HepG2 (cell line): ENCODE measurements at regions not wholly inside any gene's neighbourhood (a gene's known extent, or its start where the extent isn't known, plus 50 kb on each side); places are given as distances from the start of the nearest gene placed in this dataset.

Experiments used
- ATAC-seq: fragments of 200-7000 bp; cut with Tn5 transposase; 3 replicates; pipeline ENCODE4 v1.9.1; 2020; ENCODE audit warnings: mild to moderate bottlenecking, moderate library complexity
- BruUV-seq: library from RNA; stranded (reverse); fragments of 400-500 nt; replicated peaks from 2 replicates; lab custom pipeline; 2021; lab: Mats Ljungman, UMichigan
- CTCF ChIA-PET: fragments of 300-600 bp; formaldehyde crosslinking; extraction: SDS; loops from one replicate; lab custom pipeline; 2021; ENCODE audit warnings: low total read pairs, inconsistent platforms, low intra/inter-chr PET ratio; lab: Yijun Ruan, JAX
- POLR2A ChIA-PET: fragments of 350-600 bp; sonication (Branson Sonifier 250); formaldehyde crosslinking; loops from one replicate; lab custom pipeline; 2020; ENCODE audit warnings: antibody characterized with exemption, inconsistent platforms; lab: Yijun Ruan, JAX
- DNase-seq: peaks from one replicate; pipeline ENCODE4 v3.0.0-alpha.2; 2015; ENCODE audit warnings: low spot score
- FAIRE-seq: peaks from 3 replicates; lab custom pipeline; 2011; peaks lifted over from hg19 to GRCh38; lab: Jason Lieb, UNC
- H2AFZ ChIP-seq: one replicate; pipeline ENCODE4 v1.6.1; 2011; ENCODE audit warnings: low read length, inconsistent platforms
- H3K27ac ChIP-seq: fragments of 300-600 bp; 3 replicates; pipeline ENCODE4 v1.8.0; 2011; ENCODE audit warnings: mixed run types, mild to moderate bottlenecking, mixed read lengths, low read length, inconsistent platforms; ENCODE audit not compliant: insufficient read depth; ENCODE audit errors: extremely low read length
- H3K27me3 ChIP-seq, 2 experiments: fragments of 200-600 bp in 1 of 2; 2 replicates in 1 of 2; 3 replicates in 1 of 2; pipeline versions ENCODE4 v1.6.0 to v1.8.0; 2011; ENCODE audit warnings: low read length in 2 of 2, mild to moderate bottlenecking in 2 of 2, moderate library complexity in 2 of 2, inconsistent platforms in 1 of 2; ENCODE audit not compliant: insufficient read depth in 2 of 2, control insufficient read depth in 1 of 2
- H3K36me3 ChIP-seq, 2 experiments: fragments of 200-600 bp in 1 of 2; replicated peaks in 1 of 2; 2 replicates in 1 of 2; 3 replicates in 1 of 2; pipeline versions ENCODE4 v1.5.1 to v1.8.0; 2011; ENCODE audit warnings: low read length in 2 of 2, inconsistent platforms in 1 of 2; ENCODE audit not compliant: insufficient read depth in 2 of 2, control insufficient read depth in 1 of 2
- H3K4me1 ChIP-seq: 2 replicates; pipeline ENCODE4 v1.5.1; 2012; ENCODE audit warnings: low read length, inconsistent platforms; ENCODE audit not compliant: insufficient read depth
- H3K4me2 ChIP-seq: 2 replicates; pipeline ENCODE4 v1.6.0; 2011; ENCODE audit warnings: low read depth, low read length, inconsistent platforms
- H3K4me3 ChIP-seq, 3 experiments: fragments of 200-600 bp in 1 of 3; sonication (generic), shearing (Covaris generic) in 1 of 3; replicated peaks in 1 of 3; 2 replicates each; pipeline ENCODE4 v1.5.1; 2011 to 2016; ENCODE audit warnings: low read length in 3 of 3, inconsistent platforms in 2 of 3, low read depth in 2 of 3, mild to moderate bottlenecking in 2 of 3, control low read depth in 1 of 3, mixed read lengths in 1 of 3; ENCODE audit not compliant: insufficient read depth in 1 of 3
- H3K79me2 ChIP-seq: one replicate; pipeline ENCODE4 v1.6.1; 2011; ENCODE audit warnings: low read length, inconsistent platforms; ENCODE audit not compliant: insufficient read depth
- H3K9ac ChIP-seq: 2 replicates; pipeline ENCODE4 v1.6.0; 2011; ENCODE audit warnings: mild to moderate bottlenecking, low read depth, low read length, inconsistent platforms; ENCODE audit not compliant: insufficient read depth
- H3K9me3 ChIP-seq: 2 replicates; pipeline ENCODE4 v1.5.1; 2012; ENCODE audit warnings: mild to moderate bottlenecking, low read length
- H4K20me1 ChIP-seq: 2 replicates; pipeline ENCODE4 v1.6.0; 2011; ENCODE audit warnings: inconsistent platforms, mild to moderate bottlenecking, low read length, moderate library complexity; ENCODE audit not compliant: insufficient read depth
- DNMT3B ChIP-seq: conservative IDR thresholded peaks from 2 replicates; pipeline ENCODE4 v1.6.1; 2016; ENCODE audit warnings: missing biosample characterization, control low read depth
- HHEX ChIP-seq: IDR thresholded peaks from 2 replicates; pipeline ENCODE4 v1.6.1; 2016; ENCODE audit warnings: control low read depth
- HIVEP1 ChIP-seq: sonication (generic); formaldehyde crosslinking; IDR thresholded peaks from 2 replicates; pipeline ENCODE4 v1.4.0; 2020; ENCODE audit warnings: mild to moderate bottlenecking, missing genetic modification reagents
- MTA1 ChIP-seq: sonication (generic); formaldehyde crosslinking; IDR thresholded peaks from 2 replicates; pipeline ENCODE4 v1.4.0; 2020; ENCODE audit warnings: missing genetic modification reagents, mild to moderate bottlenecking, borderline replicate concordance
- NFKB2 ChIP-seq: sonication (generic); formaldehyde crosslinking; IDR thresholded peaks from 2 replicates; pipeline ENCODE4 v1.4.0; 2020; ENCODE audit warnings: missing genetic modification reagents, borderline replicate concordance
- NFYC ChIP-seq: IDR thresholded peaks from 2 replicates; pipeline ENCODE4 v1.6.1; 2016; ENCODE audit warnings: missing genetic modification reagents, missing compliant biosample characterization
- SRF ChIP-seq: IDR thresholded peaks from 2 replicates; pipeline ENCODE4 v1.6.1; 2011; ENCODE audit warnings: mild to moderate bottlenecking, low read depth, low read length, moderate library complexity
- ZBTB46 ChIP-seq: sonication (generic); formaldehyde crosslinking; IDR thresholded peaks from 2 replicates; pipeline ENCODE4 v1.4.0; 2020; ENCODE audit warnings: mild to moderate bottlenecking, missing genetic modification reagents, borderline replicate concordance
- ZBTB7A ChIP-seq: sonication (generic); formaldehyde crosslinking; IDR thresholded peaks from 2 replicates; pipeline ENCODE4 v1.8.0; 2022; ENCODE audit warnings: mild to moderate bottlenecking, missing genetic modification reagents
- ZFP41 ChIP-seq: sonication (generic); formaldehyde crosslinking; IDR thresholded peaks from 2 replicates; pipeline ENCODE4 v1.4.0; 2020; ENCODE audit warnings: mild to moderate bottlenecking, missing genetic modification reagents, borderline replicate concordance
- ZNF549 ChIP-seq: sonication (generic); formaldehyde crosslinking; IDR thresholded peaks from 2 replicates; pipeline ENCODE4 v1.5.0; 2020; ENCODE audit warnings: missing genetic modification reagents
- ZNF564 ChIP-seq: sonication (generic); formaldehyde crosslinking; IDR thresholded peaks from 2 replicates; pipeline ENCODE4 v1.8.1; 2023; ENCODE audit warnings: mild to moderate bottlenecking, missing genetic modification reagents
- ZNF646 ChIP-seq: sonication (generic); formaldehyde crosslinking; IDR thresholded peaks from 2 replicates; pipeline ENCODE4 v1.9.0; 2021; ENCODE audit warnings: mild to moderate bottlenecking, missing genetic modification reagents
- ZNF740 ChIP-seq: sonication (generic); formaldehyde crosslinking; IDR thresholded peaks from 2 replicates; pipeline ENCODE4 v1.4.0; 2020; ENCODE audit warnings: missing genetic modification reagents
- WGBS: methylation state at CpG from one replicate; pipeline ENCODE4 v1.1.6; 2017; ENCODE audit warnings: low lambda C conversion rate; 5-methylcytosine and 5-hydroxymethylcytosine counted together
- in situ Hi-C: cut with HindIII; loops from 2 replicates; pipeline ENCODE4 v1.10.0; 2017; ENCODE audit warnings: low pct_unique_long_range_greater_than_20kb; ENCODE audit not compliant: extremely low pct_ligation_motif_present
- intact Hi-C: fragments of 100-400 bp; cut with micrococcal nuclease; formaldehyde crosslinking; loops from one replicate; pipeline ENCODE4 v1.10.0; 2022; ENCODE audit not compliant: unreplicated experiment
- TF ChIP-seq, protein P1 (sequence below): sonication (generic); formaldehyde crosslinking; conservative IDR thresholded peaks from 2 replicates; pipeline ENCODE4 v1.8.0; 2022; ENCODE audit warnings: missing genetic modification reagents

GRCh38 chr7:49418963-49419362 lies 354.5 kb upstream of the VWC2 start:
- no peak overlapping the region for H3K4me2 ChIP-seq
- H3K9me3 ChIP-seq: peaks cover 11% of the 10 kb centered on the region
- DNase-seq (no peak), ATAC-seq (no peak), FAIRE-seq (no peak)
- no peaks in the 10 kb centered on the region for H3K4me1 ChIP-seq
- in situ Hi-C loops: no loop called here
- no peak overlapping the region for H3K4me3 ChIP-seq
- intact Hi-C loops: no loop called here
- H3K36me3 ChIP-seq: no peaks in the 10 kb centered on the region
- H4K20me1 ChIP-seq: no peaks in the 10 kb centered on the region
- CTCF ChIA-PET: no interaction called here
- H3K9ac ChIP-seq: no peak overlapping the region
- H3K27ac ChIP-seq: no peak overlapping the region
- WGBS: 2% methylated on average over 3 of the region's 3 CpGs
- POLR2A ChIA-PET: no interaction called here
- no peaks in the 10 kb centered on the region for H3K27me3 ChIP-seq
- H2AFZ ChIP-seq: no peak overlapping the region
- no TSS peak for BruUV-seq
- H3K79me2 ChIP-seq: no peaks in the 10 kb centered on the region
- TF ChIP-seq ZNF740 (CRISPR knock-in tag) (no peak), MTA1 (CRISPR knock-in tag) (no peak), ZBTB7A (no peak), ZNF646 (CRISPR knock-in tag) (no peak), HIVEP1 (CRISPR knock-in tag) (no peak), NFYC (CRISPR knock-in tag) (no peak), ZFP41 (CRISPR knock-in tag) (no peak), HHEX (CRISPR knock-in tag) (no peak), SRF (no peak), ZBTB46 (CRISPR knock-in tag) (no peak), ZNF564 (no peak), DNMT3B (CRISPR knock-in tag) (no peak), ZNF549 (CRISPR knock-in tag) (no peak), NFKB2 (CRISPR knock-in tag) (no peak)
- TF ChIP-seq, protein P1, sequence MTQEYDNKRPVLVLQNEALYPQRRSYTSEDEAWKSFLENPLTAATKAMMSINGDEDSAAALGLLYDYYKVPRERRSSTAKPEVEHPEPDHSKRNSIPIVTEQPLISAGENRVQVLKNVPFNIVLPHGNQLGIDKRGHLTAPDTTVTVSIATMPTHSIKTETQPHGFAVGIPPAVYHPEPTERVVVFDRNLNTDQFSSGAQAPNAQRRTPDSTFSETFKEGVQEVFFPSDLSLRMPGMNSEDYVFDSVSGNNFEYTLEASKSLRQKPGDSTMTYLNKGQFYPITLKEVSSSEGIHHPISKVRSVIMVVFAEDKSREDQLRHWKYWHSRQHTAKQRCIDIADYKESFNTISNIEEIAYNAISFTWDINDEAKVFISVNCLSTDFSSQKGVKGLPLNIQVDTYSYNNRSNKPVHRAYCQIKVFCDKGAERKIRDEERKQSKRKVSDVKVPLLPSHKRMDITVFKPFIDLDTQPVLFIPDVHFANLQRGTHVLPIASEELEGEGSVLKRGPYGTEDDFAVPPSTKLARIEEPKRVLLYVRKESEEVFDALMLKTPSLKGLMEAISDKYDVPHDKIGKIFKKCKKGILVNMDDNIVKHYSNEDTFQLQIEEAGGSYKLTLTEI (CRISPR knock-in tag): no peak
